Fibroblast of pulmonary artery (primary cell): ENCODE measurements at regions not wholly inside any gene's neighbourhood (a gene's known extent, or its start where the extent isn't known, plus 50 kb on each side); places are given as distances from the start of the nearest gene placed in this dataset.
A peak's percentile ranks its signal among the peaks of the same experiment; 100 is the strongest.

ENCODE experiments used
- DNase-seq: peaks from one replicate; pipeline ENCODE4 v3.0.0-alpha.2; 2010; ENCODE audit warnings: low read depth
- H3K4me3 ChIP-seq: replicated peaks from 2 replicates; pipeline ENCODE4 v1.5.1; 2011; ENCODE audit warnings: low read depth, mild to moderate bottlenecking, control low read depth, low read length, moderate library complexity
- CTCF ChIP-seq: IDR thresholded peaks from 2 replicates; pipeline ENCODE4 v1.5.1; 2011; ENCODE audit warnings: mild to moderate bottlenecking, control low read depth, low read length, inconsistent platforms; ENCODE audit errors: missing control alignments

GRCh38 chr18:56235071-56235470 lies 403.3 kb downstream of the TXNL1 start:
- no peak for DNase-seq
- TF ChIP-seq CTCF, result no peak
- H3K4me3 ChIP-seq, result no peak overlapping the region

GRCh38 chr18:56233595-56233994 lies 404.8 kb downstream of the TXNL1 start:
- DNase-seq, result peak; percentile 90
- TF ChIP-seq CTCF, result no peak
- H3K4me3 ChIP-seq, result no peak overlapping the region

GRCh38 chr18:56226025-56226424 lies 412.4 kb downstream of the TXNL1 start:
- TF ChIP-seq CTCF, result no peak
- no peak for DNase-seq
- no peak overlapping the region for H3K4me3 ChIP-seq

- TF ChIP-seq CTCF, result no peak
- H3K4me3 ChIP-seq, result no peak overlapping the region
- DNase-seq, result no peak
Measured at GRCh38 chr18:56224669-56225561, 413.5 kb downstream of the TXNL1 start.

- DNase-seq, result no peak
- no peak overlapping the region for H3K4me3 ChIP-seq
- TF ChIP-seq CTCF, result no peak
Measured at GRCh38 chr18:56221195-56222065, 417.0 kb downstream of the TXNL1 start.

- H3K4me3 ChIP-seq, result no peak overlapping the region
- TF ChIP-seq CTCF, result no peak
- no peak for DNase-seq
Measured at GRCh38 chr18:56217406-56217805, 421.0 kb downstream of the TXNL1 start.
